A673 (cell line): ENCODE measurements at regions not wholly inside any gene's neighbourhood (a gene's known extent, or its start where the extent isn't known, plus 50 kb on each side); places are given as distances from the start of the nearest gene placed in this dataset.

ENCODE experiments used
- BruUV-seq: library from RNA; stranded (reverse); fragments of 400-500 nt; replicated peaks from 2 replicates; lab custom pipeline; 2021; lab: Mats Ljungman, UMichigan
- CTCF ChIA-PET: fragments of 300-600 bp; sonication (Branson Sonifier 250); formaldehyde crosslinking; loops from one replicate; lab custom pipeline; 2022; ENCODE audit warnings: antibody characterized with exemption; lab: Charles Lee
- POLR2A ChIA-PET: fragments of 300-600 bp; sonication (Branson Sonifier 250); formaldehyde crosslinking; loops from one replicate; lab custom pipeline; 2022; ENCODE audit warnings: antibody characterized with exemption; ENCODE audit not compliant: low non-redundant PET; lab: Charles Lee
- DNase-seq: peaks from one replicate; pipeline ENCODE4 v3.0.0-alpha.2; 2015; ENCODE audit warnings: low spot score
- H3K27ac ChIP-seq: fragments of 200-600 bp; sonication (generic); 2 replicates; pipeline ENCODE4 v1.5.1; 2016; ENCODE audit warnings: mixed run types, low read depth, mild to moderate bottlenecking, mixed read lengths, antibody characterized with exemption, low read length; ENCODE audit not compliant: poor library complexity, severe bottlenecking
- H3K27me3 ChIP-seq: fragments of 200-600 bp; sonication (generic); replicated peaks from 2 replicates; pipeline ENCODE4 v1.6.1; 2017; ENCODE audit warnings: mixed run types, low read depth, mild to moderate bottlenecking, mixed read lengths, antibody characterized with exemption, low read length; ENCODE audit not compliant: insufficient read depth, poor library complexity
- H3K36me3 ChIP-seq: fragments of 200-600 bp; sonication (generic); 2 replicates; pipeline ENCODE4 v1.6.1; 2016; ENCODE audit warnings: mixed run types, mild to moderate bottlenecking, mixed read lengths, antibody characterized with exemption, low read length; ENCODE audit not compliant: insufficient read depth, poor library complexity, severe bottlenecking
- H3K4me1 ChIP-seq: fragments of 200-600 bp; sonication (generic); 2 replicates; pipeline ENCODE4 v1.6.1; 2017; ENCODE audit warnings: mixed run types, mild to moderate bottlenecking, mixed read lengths, antibody characterized with exemption, low read length; ENCODE audit not compliant: insufficient read depth, poor library complexity, severe bottlenecking
- H3K4me3 ChIP-seq: fragments of 200-600 bp; sonication (generic); 2 replicates; pipeline ENCODE4 v1.5.1; 2016; ENCODE audit warnings: low read depth, mixed run types, mild to moderate bottlenecking, mixed read lengths, low read length; ENCODE audit not compliant: poor library complexity, severe bottlenecking
- H3K9me3 ChIP-seq: fragments of 200-600 bp; sonication (generic); 2 replicates; pipeline ENCODE4 v1.6.1; 2016; ENCODE audit warnings: mixed run types, low read depth, mild to moderate bottlenecking, mixed read lengths, antibody characterized with exemption, low read length; ENCODE audit not compliant: poor library complexity, severe bottlenecking
- CTCF ChIP-seq: fragments of 300-800, 200-600 bp; sonication (generic); conservative IDR thresholded peaks from 2 replicates; pipeline ENCODE4 v1.5.1; 2017; ENCODE audit warnings: low read depth, mild to moderate bottlenecking, antibody characterized with exemption, low read length, moderate library complexity, mixed read lengths
- EZH2 ChIP-seq: fragments of 200-600 bp; sonication (generic); IDR thresholded peaks from 2 replicates; pipeline ENCODE4 v1.6.1; 2017; ENCODE audit warnings: borderline replicate concordance, low read depth, mild to moderate bottlenecking, mixed read lengths, antibody characterized with exemption, low read length; ENCODE audit not compliant: poor library complexity, severe bottlenecking
- intact Hi-C: fragments of 100-400 bp; cut with micrococcal nuclease; formaldehyde crosslinking; loops from one replicate; pipeline ENCODE4 v1.10.0; 2022; ENCODE audit not compliant: unreplicated experiment

GRCh38 chr4:117691572-117692351, 342.5 kb upstream of the NDST3 start:
- intact Hi-C loops: no loop called here
- Histone ChIP-seq H3K27me3 (no peaks in the 10 kb centered on the region), H3K4me1 (no peaks in the 10 kb centered on the region), H3K4me3 (no peak overlapping the region), H3K27ac (no peak overlapping the region), H3K36me3 (no peaks in the 10 kb centered on the region), H3K9me3 (no peaks in the 10 kb centered on the region)
- ChIA-PET POLR2A (no interaction called here), CTCF (no interaction called here)
- TF ChIP-seq EZH2 (no peak), CTCF (no peak)
- no peak for DNase-seq
- no TSS peak for BruUV-seq

GRCh38 chr4:117692538-117692937, 341.7 kb upstream of the NDST3 start:
- H3K9me3 ChIP-seq: no peaks in the 10 kb centered on the region
- no TSS peak for BruUV-seq
- POLR2A ChIA-PET: no interaction called here
- no peak for DNase-seq
- no peaks in the 10 kb centered on the region for H3K27me3 ChIP-seq
- no peak overlapping the region for H3K27ac ChIP-seq
- TF ChIP-seq EZH2 (no peak), CTCF (no peak)
- no peaks in the 10 kb centered on the region for H3K36me3 ChIP-seq
- H3K4me3 ChIP-seq: no peak overlapping the region
- H3K4me1 ChIP-seq: no peaks in the 10 kb centered on the region
- intact Hi-C loops: no loop called here
- CTCF ChIA-PET: no interaction called here

GRCh38 chr4:117699595-117699994, 334.7 kb upstream of the NDST3 start:
- DNase-seq: no peak
- POLR2A ChIA-PET: no interaction called here
- Histone ChIP-seq H3K4me1 (no peaks in the 10 kb centered on the region), H3K27ac (no peak overlapping the region), H3K36me3 (no peaks in the 10 kb centered on the region), H3K27me3 (no peaks in the 10 kb centered on the region), H3K9me3 (no peaks in the 10 kb centered on the region), H3K4me3 (no peak overlapping the region)
- TF ChIP-seq CTCF (no peak), EZH2 (no peak)
- CTCF ChIA-PET: no interaction called here
- BruUV-seq: no TSS peak
- intact Hi-C loops: no loop called here
